ENCODE measurements at regions not wholly inside any gene's neighbourhood (a gene's known extent, or its start where the extent isn't known, plus 50 kb on each side); places are given as distances from the start of the nearest gene placed in this dataset.

GRCh38 chr1:167145965-167146364 lies 52.1 kb downstream of the STYXL2 start:
- no peak overlapping the region for H3K27ac Mint-ChIP-seq
- peaks cover 4 to 5% of the 10 kb centered on the region in 2 donors for H3K36me3 Mint-ChIP-seq (ENCODE audit: insufficient read depth in 2 of 2)
- H3K4me1 Mint-ChIP-seq (ENCODE audit: low read depth): no peaks in the 10 kb centered on the region
- peaks cover 3 to 5% of the 10 kb centered on the region in 2 donors for H3K9me3 Mint-ChIP-seq
- H3K27me3 Mint-ChIP-seq (ENCODE audit: low read depth): no peaks in the 10 kb centered on the region
- no peak for DNase-seq
- H3K4me3 Mint-ChIP-seq: no peak overlapping the region
- no peak for ATAC-seq (replicated peaks in 1 of 2)

- Mint-ChIP-seq H3K4me3 (no peak overlapping the region), H3K27ac (no peak overlapping the region), H3K27me3 (ENCODE audit: low read depth) (no peaks in the 10 kb centered on the region), H3K36me3 (ENCODE audit: insufficient read depth in 2 of 2) (peaks cover 4 to 5% of the 10 kb centered on the region in 2 donors), H3K9me3 (peaks cover 3 to 5% of the 10 kb centered on the region in 2 donors), H3K4me1 (ENCODE audit: low read depth) (peaks cover under 1% of the 10 kb centered on the region)
- no peak for DNase-seq
- no peak for ATAC-seq (replicated peaks in 1 of 2)
Observed at GRCh38 chr1:167146903-167147539, 53.1 kb downstream of the STYXL2 start.

GRCh38 chr1:167148421-167148820 lies 54.5 kb downstream of the STYXL2 start:
- peaks cover 4 to 5% of the 10 kb centered on the region in 2 donors for H3K36me3 Mint-ChIP-seq (ENCODE audit: insufficient read depth in 2 of 2)
- no peak overlapping the region for H3K4me3 Mint-ChIP-seq
- peaks cover 3 to 5% of the 10 kb centered on the region in 2 donors for H3K9me3 Mint-ChIP-seq
- H3K4me1 Mint-ChIP-seq (ENCODE audit: low read depth): peaks cover 6% of the 10 kb centered on the region
- no peak overlapping the region for H3K27ac Mint-ChIP-seq
- DNase-seq (no peak), ATAC-seq (replicated peaks in 1 of 2) (no peak)
- no peaks in the 10 kb centered on the region for H3K27me3 Mint-ChIP-seq (ENCODE audit: low read depth)

GRCh38 chr1:167149793-167150491 lies 56.1 kb downstream of the STYXL2 start:
- Mint-ChIP-seq H3K27ac (no peak overlapping the region), H3K9me3 (peaks cover 3 to 4% of the 10 kb centered on the region in 2 donors), H3K4me3 (no peak overlapping the region), H3K4me1 (ENCODE audit: low read depth) (peaks cover 6% of the 10 kb centered on the region), H3K36me3 (ENCODE audit: insufficient read depth in 2 of 2) (peaks cover 4 to 5% of the 10 kb centered on the region in 2 donors), H3K27me3 (ENCODE audit: low read depth) (no peaks in the 10 kb centered on the region)
- no peak for ATAC-seq (replicated peaks in 1 of 2)
- no peak for DNase-seq

GRCh38 chr1:167150492-167150833 lies 56.6 kb downstream of the STYXL2 start:
- H3K36me3 Mint-ChIP-seq (ENCODE audit: insufficient read depth in 2 of 2): peaks cover 4 to 5% of the 10 kb centered on the region in 2 donors
- peaks cover 3 to 4% of the 10 kb centered on the region in 2 donors for H3K9me3 Mint-ChIP-seq
- no peak for DNase-seq
- H3K27me3 Mint-ChIP-seq (ENCODE audit: low read depth): no peaks in the 10 kb centered on the region
- ATAC-seq (replicated peaks in 1 of 2): no peak
- no peak overlapping the region for H3K27ac Mint-ChIP-seq
- H3K4me1 Mint-ChIP-seq (ENCODE audit: low read depth): peaks cover 6% of the 10 kb centered on the region
- no peak overlapping the region for H3K4me3 Mint-ChIP-seq

GRCh38 chr1:167152192-167152876 lies 58.5 kb downstream of the STYXL2 start:
- peaks cover 1 to 2% of the 10 kb centered on the region in 2 donors for H3K9me3 Mint-ChIP-seq
- H3K36me3 Mint-ChIP-seq (ENCODE audit: insufficient read depth in 2 of 2): peaks cover 2 to 3% of the 10 kb centered on the region in 2 donors
- DNase-seq (peak in 1 of 2 donors; percentile 6), ATAC-seq (replicated peaks in 1 of 2) (no peak)
- H3K4me3 Mint-ChIP-seq: no peak overlapping the region
- peaks cover 6% of the 10 kb centered on the region for H3K4me1 Mint-ChIP-seq (ENCODE audit: low read depth)
- H3K27me3 Mint-ChIP-seq (ENCODE audit: low read depth): no peaks in the 10 kb centered on the region
- no peak overlapping the region for H3K27ac Mint-ChIP-seq

- H3K36me3 Mint-ChIP-seq (ENCODE audit: insufficient read depth in 2 of 2): no peaks in the 10 kb centered on the region
- no peak overlapping the region for H3K27ac Mint-ChIP-seq
- no peak overlapping the region for H3K4me3 Mint-ChIP-seq
- no peak for DNase-seq
- ATAC-seq (replicated peaks in 1 of 2): no peak
- peaks cover 6% of the 10 kb centered on the region for H3K4me1 Mint-ChIP-seq (ENCODE audit: low read depth)
- H3K9me3 Mint-ChIP-seq: no peaks in the 10 kb centered on the region
- no peaks in the 10 kb centered on the region for H3K27me3 Mint-ChIP-seq (ENCODE audit: low read depth)
Observed at GRCh38 chr1:167156466-167156865, 62.6 kb downstream of the STYXL2 start.

- ATAC-seq (replicated peaks in 1 of 2) (no peak), DNase-seq (no peak)
- Mint-ChIP-seq H3K4me1 (ENCODE audit: low read depth) (peaks cover 4% of the 10 kb centered on the region), H3K9me3 (no peaks in the 10 kb centered on the region), H3K27me3 (ENCODE audit: low read depth) (no peaks in the 10 kb centered on the region), H3K27ac (no peak overlapping the region), H3K36me3 (ENCODE audit: insufficient read depth in 2 of 2) (no peaks in the 10 kb centered on the region), H3K4me3 (no peak overlapping the region)
Observed at GRCh38 chr1:167157114-167157513, 63.2 kb downstream of the STYXL2 start.

GRCh38 chr1:167158111-167158812 lies 62.4 kb upstream of the POU2F1 start:
- Mint-ChIP-seq H3K27me3 (ENCODE audit: low read depth) (no peaks in the 10 kb centered on the region), H3K27ac (no peak overlapping the region), H3K36me3 (ENCODE audit: insufficient read depth in 2 of 2) (no peaks in the 10 kb centered on the region), H3K9me3 (no peaks in the 10 kb centered on the region), H3K4me1 (ENCODE audit: low read depth) (peaks cover 7% of the 10 kb centered on the region), H3K4me3 (no peak overlapping the region)
- no peak for DNase-seq
- no peak for ATAC-seq (replicated peaks in 1 of 2)

GRCh38 chr1:167158813-167159275 lies 61.8 kb upstream of the POU2F1 start:
- H3K9me3 Mint-ChIP-seq: no peaks in the 10 kb centered on the region
- H3K27ac Mint-ChIP-seq: no peak overlapping the region
- no peaks in the 10 kb centered on the region for H3K27me3 Mint-ChIP-seq (ENCODE audit: low read depth)
- H3K4me3 Mint-ChIP-seq: no peak overlapping the region
- DNase-seq (no peak), ATAC-seq (replicated peaks in 1 of 2) (no peak)
- peaks cover 12% of the 10 kb centered on the region for H3K4me1 Mint-ChIP-seq (ENCODE audit: low read depth)
- no peaks in the 10 kb centered on the region for H3K36me3 Mint-ChIP-seq (ENCODE audit: insufficient read depth in 2 of 2)

GRCh38 chr1:167159782-167160181 lies 60.9 kb upstream of the POU2F1 start:
- Mint-ChIP-seq H3K27me3 (ENCODE audit: low read depth) (peaks cover 9% of the 10 kb centered on the region), H3K4me1 (ENCODE audit: low read depth) (peaks cover 12% of the 10 kb centered on the region), H3K27ac (no peak overlapping the region), H3K9me3 (no peaks in the 10 kb centered on the region), H3K4me3 (no peak overlapping the region), H3K36me3 (ENCODE audit: insufficient read depth in 2 of 2) (no peaks in the 10 kb centered on the region)
- DNase-seq: no peak
- ATAC-seq (replicated peaks in 1 of 2): no peak

- no peak overlapping the region for H3K27ac Mint-ChIP-seq
- peaks cover 15% of the 10 kb centered on the region for H3K27me3 Mint-ChIP-seq (ENCODE audit: low read depth)
- no peak for ATAC-seq (replicated peaks in 1 of 2)
- peaks cover 12% of the 10 kb centered on the region for H3K4me1 Mint-ChIP-seq (ENCODE audit: low read depth)
- H3K9me3 Mint-ChIP-seq: no peaks in the 10 kb centered on the region
- H3K36me3 Mint-ChIP-seq (ENCODE audit: insufficient read depth in 2 of 2): no peaks in the 10 kb centered on the region
- DNase-seq: no peak
- no peak overlapping the region for H3K4me3 Mint-ChIP-seq
Observed at GRCh38 chr1:167161242-167161641, 59.4 kb upstream of the POU2F1 start.

GRCh38 chr1:167161762-167162161 lies 58.9 kb upstream of the POU2F1 start:
- Mint-ChIP-seq H3K4me3 (no peak overlapping the region), H3K9me3 (peaks cover 0 to 1% of the 10 kb centered on the region in 2 donors), H3K4me1 (ENCODE audit: low read depth) (peaks cover 12% of the 10 kb centered on the region), H3K36me3 (ENCODE audit: insufficient read depth in 2 of 2) (no peaks in the 10 kb centered on the region), H3K27me3 (ENCODE audit: low read depth) (peaks cover 16% of the 10 kb centered on the region), H3K27ac (no peak overlapping the region)
- no peak for DNase-seq
- ATAC-seq (replicated peaks in 1 of 2): no peak

All from activated T-cell treated with anti-CD3 and anti-CD28 coated beads, Interleukin-2, amount 50 U/mL, for 72 hours (primary cell).